ENCODE measurements at regions not wholly inside any gene's neighbourhood (a gene's known extent, or its start where the extent isn't known, plus 50 kb on each side); places are given as distances from the start of the nearest gene placed in this dataset.

DNA sequence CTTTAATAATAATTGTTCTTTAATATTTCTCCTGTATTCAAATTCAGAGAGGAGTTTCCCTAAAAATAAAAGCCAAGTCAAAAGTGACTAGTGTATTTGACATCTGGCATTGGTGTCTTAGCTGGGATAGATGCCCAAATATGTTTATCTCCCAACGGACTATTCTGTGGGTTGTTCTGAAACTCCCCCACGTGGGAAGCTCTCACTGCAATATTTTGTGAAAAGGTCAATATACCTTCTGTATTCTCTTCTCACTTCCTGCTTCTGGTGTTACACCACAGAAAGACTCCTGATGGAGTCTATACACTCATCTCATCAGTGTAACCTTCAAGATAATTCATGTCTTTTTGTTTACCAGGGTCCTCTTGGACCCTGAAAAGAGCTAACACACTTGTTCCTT, 2052.8 kb upstream of the TENM3 start:
- DNase-seq (ENCODE audit: low read depth, low spot score), result no peak
- H3K36me3 ChIP-seq (ENCODE audit: control insufficient read depth in 1 of 2, insufficient read depth in 2 of 2, low read length in 2 of 2), result no peaks in the 10 kb centered on the region
- POLR2A ChIA-PET, result no interaction called here
- H2AFZ ChIP-seq (ENCODE audit: low read depth, low read length, poor library complexity, severe bottlenecking), result no peak overlapping the region
- no peak overlapping the region for H3K4me2 ChIP-seq (ENCODE audit: low read length)
- H3K9me2 ChIP-seq (ENCODE audit: insufficient read depth), result no peaks in the 10 kb centered on the region
- no peak for ATAC-seq
- no peaks in the 10 kb centered on the region for H4K20me1 ChIP-seq (ENCODE audit: insufficient read depth)
- no peak for TF ChIP-seq ATF3 (IDR thresholded peaks at IDR 0.05)
- no peak for TF ChIP-seq SRF (IDR thresholded peaks at IDR 0.05; ENCODE audit: low read depth)
- TF ChIP-seq TCF7L2 (IDR thresholded peaks at IDR 0.05; ENCODE audit: borderline replicate concordance, extremely low read depth, insufficient read depth, insufficient read length), result no peak
- TF ChIP-seq ZBTB33 (IDR thresholded peaks at IDR 0.05; ENCODE audit: extremely low read depth, insufficient replicate concordance, low read length), result no peak
- TF ChIP-seq, protein P1, sequence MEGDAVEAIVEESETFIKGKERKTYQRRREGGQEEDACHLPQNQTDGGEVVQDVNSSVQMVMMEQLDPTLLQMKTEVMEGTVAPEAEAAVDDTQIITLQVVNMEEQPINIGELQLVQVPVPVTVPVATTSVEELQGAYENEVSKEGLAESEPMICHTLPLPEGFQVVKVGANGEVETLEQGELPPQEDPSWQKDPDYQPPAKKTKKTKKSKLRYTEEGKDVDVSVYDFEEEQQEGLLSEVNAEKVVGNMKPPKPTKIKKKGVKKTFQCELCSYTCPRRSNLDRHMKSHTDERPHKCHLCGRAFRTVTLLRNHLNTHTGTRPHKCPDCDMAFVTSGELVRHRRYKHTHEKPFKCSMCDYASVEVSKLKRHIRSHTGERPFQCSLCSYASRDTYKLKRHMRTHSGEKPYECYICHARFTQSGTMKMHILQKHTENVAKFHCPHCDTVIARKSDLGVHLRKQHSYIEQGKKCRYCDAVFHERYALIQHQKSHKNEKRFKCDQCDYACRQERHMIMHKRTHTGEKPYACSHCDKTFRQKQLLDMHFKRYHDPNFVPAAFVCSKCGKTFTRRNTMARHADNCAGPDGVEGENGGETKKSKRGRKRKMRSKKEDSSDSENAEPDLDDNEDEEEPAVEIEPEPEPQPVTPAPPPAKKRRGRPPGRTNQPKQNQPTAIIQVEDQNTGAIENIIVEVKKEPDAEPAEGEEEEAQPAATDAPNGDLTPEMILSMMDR (IDR thresholded peaks at IDR 0.05 in 2 of 3, conservative IDR thresholded peaks at IDR 0.05 in 1 of 3; ENCODE audit: borderline replicate concordance in 1 of 3, insufficient read depth in 1 of 3, low read depth in 2 of 3, low read length in 2 of 3), result no peak
- no peak for TF ChIP-seq EGR1 (IDR thresholded peaks at IDR 0.05; ENCODE audit: low read depth)
- no peak for TF ChIP-seq RAD21 (IDR thresholded peaks at IDR 0.05; ENCODE audit: low read depth)
- H3K79me2 ChIP-seq (ENCODE audit: insufficient read depth, low read length), result no peaks in the 10 kb centered on the region
- intact Hi-C loops (cut with micrococcal nuclease), result no loop called here
- CTCF ChIA-PET, result no interaction called here
- H3K9ac ChIP-seq (ENCODE audit: low read length), result no peak overlapping the region
- RAD21 ChIA-PET (ENCODE audit: low non-redundant PET in 1 of 2, low total read pairs in 2 of 2, uncharacterized antibody in 2 of 2, unreplicated experiment in 2 of 2), result no interaction called here
- no peak overlapping the region for H3K27ac ChIP-seq (ENCODE audit: low read depth, low read length)
- no peaks in the 10 kb centered on the region for H3K27me3 ChIP-seq (ENCODE audit: insufficient read depth, low read length)
- no peaks in the 10 kb centered on the region for H3K4me1 ChIP-seq (ENCODE audit: control insufficient read depth in 1 of 2, insufficient read depth in 2 of 2, low read length in 2 of 2)
- H3K4me3 ChIP-seq (replicated peaks in 1 of 2; ENCODE audit: low read depth in 1 of 2, low read length in 2 of 2), result no peak overlapping the region
- no peaks in the 10 kb centered on the region for H3K9me3 ChIP-seq (ENCODE audit: control insufficient read depth in 1 of 2, insufficient read depth in 1 of 2, low read depth in 1 of 2, low read length in 2 of 2)
- no TSS peak for BruUV-seq (replicated peaks)

Measured in HCT116 (cell line).